DOHH2 (cell line): ENCODE measurements at regions not wholly inside any gene's neighbourhood (a gene's known extent, or its start where the extent isn't known, plus 50 kb on each side); places are given as distances from the start of the nearest gene placed in this dataset.

ENCODE experiments used
- CTCF ChIP-seq: fragments of 200-600 bp; sonication (generic); IDR thresholded peaks from one replicate; pipeline ENCODE4 v1.5.1; 2014; ENCODE audit warnings: antibody characterized with exemption, mild to moderate bottlenecking, low read depth, low read length; ENCODE audit not compliant: poor library complexity, severe bottlenecking
- EZH2phosphoT487 ChIP-seq: fragments of 200-600 bp; sonication (generic); IDR thresholded peaks from 2 replicates; pipeline ENCODE4 v1.6.1; 2017; ENCODE audit warnings: borderline replicate concordance, mild to moderate bottlenecking, antibody characterized with exemption, low read length, moderate library complexity, mixed read lengths

GRCh38 chr2:184057910-184058309 is 540.4 kb upstream of the ZNF804A start:
- TF ChIP-seq CTCF, result no peak
- TF ChIP-seq EZH2phosphoT487, result no peak
